ENCODE measurements at regions not wholly inside any gene's neighbourhood (a gene's known extent, or its start where the extent isn't known, plus 50 kb on each side); places are given as distances from the start of the nearest gene placed in this dataset.

GRCh38 chr2:18841248-18842150 lies 252.1 kb upstream of the NT5C1B start:
- H3K36me3 ChIP-seq (ENCODE audit: control insufficient read depth, insufficient read depth, low read length): no peaks in the 10 kb centered on the region
- no peaks in the 10 kb centered on the region for H3K27me3 ChIP-seq (ENCODE audit: control insufficient read depth, insufficient read depth, low read length)
- CTCF ChIA-PET: no interaction called here
- TF ChIP-seq, protein P1, sequence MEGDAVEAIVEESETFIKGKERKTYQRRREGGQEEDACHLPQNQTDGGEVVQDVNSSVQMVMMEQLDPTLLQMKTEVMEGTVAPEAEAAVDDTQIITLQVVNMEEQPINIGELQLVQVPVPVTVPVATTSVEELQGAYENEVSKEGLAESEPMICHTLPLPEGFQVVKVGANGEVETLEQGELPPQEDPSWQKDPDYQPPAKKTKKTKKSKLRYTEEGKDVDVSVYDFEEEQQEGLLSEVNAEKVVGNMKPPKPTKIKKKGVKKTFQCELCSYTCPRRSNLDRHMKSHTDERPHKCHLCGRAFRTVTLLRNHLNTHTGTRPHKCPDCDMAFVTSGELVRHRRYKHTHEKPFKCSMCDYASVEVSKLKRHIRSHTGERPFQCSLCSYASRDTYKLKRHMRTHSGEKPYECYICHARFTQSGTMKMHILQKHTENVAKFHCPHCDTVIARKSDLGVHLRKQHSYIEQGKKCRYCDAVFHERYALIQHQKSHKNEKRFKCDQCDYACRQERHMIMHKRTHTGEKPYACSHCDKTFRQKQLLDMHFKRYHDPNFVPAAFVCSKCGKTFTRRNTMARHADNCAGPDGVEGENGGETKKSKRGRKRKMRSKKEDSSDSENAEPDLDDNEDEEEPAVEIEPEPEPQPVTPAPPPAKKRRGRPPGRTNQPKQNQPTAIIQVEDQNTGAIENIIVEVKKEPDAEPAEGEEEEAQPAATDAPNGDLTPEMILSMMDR (IDR thresholded peaks at IDR 0.05; ENCODE audit: insufficient read depth, low read depth, low read length): no peak
- DNase-seq (ENCODE audit: low read depth): no peak
- no peak overlapping the region for H3K4me3 ChIP-seq (ENCODE audit: low read depth, low read length)
- POLR2A ChIA-PET: no interaction called here

DNA sequence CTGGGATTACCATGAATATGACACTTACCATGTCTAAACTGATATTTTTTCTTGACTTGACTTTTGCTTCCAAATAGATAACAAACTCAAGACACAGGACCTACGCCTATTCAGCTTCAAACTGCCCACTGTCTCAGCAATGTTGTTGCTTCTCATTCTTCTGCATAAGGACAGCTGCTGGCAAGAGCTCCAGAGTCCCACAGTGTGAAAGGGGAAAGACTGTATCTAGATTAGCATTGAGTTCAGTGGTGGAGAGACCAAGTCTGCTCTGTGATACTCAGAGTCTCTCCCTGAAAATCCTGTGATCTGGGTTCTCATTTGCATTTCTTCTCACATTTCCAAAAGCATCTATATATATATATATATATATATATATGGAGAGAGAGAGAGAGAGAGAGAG lies 247.9 kb upstream of the NT5C1B start:
- TF ChIP-seq, protein P1 (IDR thresholded peaks at IDR 0.05; ENCODE audit: insufficient read depth, low read depth, low read length): no peak
- ChIA-PET CTCF (interaction anchor here (0.9 kb wide), 1 partner anchor 311 kb away, joined by 3 read pairs; no protein-coding TSS in a partner anchor), POLR2A (no interaction called here)
- no peaks in the 10 kb centered on the region for H3K36me3 ChIP-seq (ENCODE audit: control insufficient read depth, insufficient read depth, low read length)
- no peak overlapping the region for H3K4me3 ChIP-seq (ENCODE audit: low read depth, low read length)
- DNase-seq (ENCODE audit: low read depth): no peak
- H3K27me3 ChIP-seq (ENCODE audit: control insufficient read depth, insufficient read depth, low read length): no peaks in the 10 kb centered on the region

DNA sequence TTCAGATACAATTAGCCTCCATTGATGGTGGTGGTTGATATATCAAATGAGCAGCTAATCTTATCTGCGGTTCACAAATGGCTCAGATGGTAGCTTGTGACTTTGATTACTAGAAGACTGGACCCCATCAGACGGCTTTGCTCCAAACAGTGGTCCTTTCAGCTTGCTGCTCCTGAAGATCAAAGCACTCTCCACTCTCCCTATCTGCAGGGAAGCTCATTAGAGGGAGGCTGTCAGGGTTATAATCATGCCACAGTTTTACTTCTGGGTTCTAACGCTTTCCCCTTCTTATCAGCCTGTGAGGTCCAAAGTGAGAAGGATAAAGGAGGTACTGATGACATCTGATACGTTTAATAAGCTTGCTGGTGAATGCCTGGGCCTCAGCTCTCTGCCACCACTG lies 247.1 kb upstream of the NT5C1B start:
- ChIA-PET POLR2A (no interaction called here), CTCF (interaction anchor here (0.6 kb wide), 1 partner anchor 15 kb away, joined by 3 read pairs; no protein-coding TSS in a partner anchor)
- Histone ChIP-seq H3K27me3 (ENCODE audit: control insufficient read depth, insufficient read depth, low read length) (no peaks in the 10 kb centered on the region), H3K4me3 (ENCODE audit: low read depth, low read length) (no peak overlapping the region), H3K36me3 (ENCODE audit: control insufficient read depth, insufficient read depth, low read length) (no peaks in the 10 kb centered on the region)
- TF ChIP-seq, protein P1 (IDR thresholded peaks at IDR 0.05; ENCODE audit: insufficient read depth, low read depth, low read length): no peak
- no peak for DNase-seq (ENCODE audit: low read depth)

DNA sequence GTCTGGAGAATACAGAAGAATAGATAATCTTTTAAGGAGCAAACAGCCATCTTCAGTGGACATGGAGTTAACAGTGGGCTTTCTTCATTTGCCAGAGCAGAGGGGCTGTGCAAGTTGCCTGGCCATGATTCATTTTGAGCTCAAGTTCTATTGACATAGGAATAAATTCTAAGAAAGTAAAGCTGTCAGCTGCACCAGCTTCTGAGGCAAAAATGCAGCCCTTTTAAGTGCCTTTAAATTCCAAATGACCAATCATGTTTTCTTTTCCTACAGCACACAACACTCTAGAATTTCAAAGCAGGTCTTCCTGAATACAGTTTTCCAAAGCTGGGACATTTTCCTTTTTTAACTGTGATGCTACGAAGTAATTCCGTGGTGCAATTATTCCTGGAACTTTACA lies 246.4 kb upstream of the NT5C1B start:
- TF ChIP-seq, protein P1 (IDR thresholded peaks at IDR 0.05; ENCODE audit: insufficient read depth, low read depth, low read length): no peak
- H3K27me3 ChIP-seq (ENCODE audit: control insufficient read depth, insufficient read depth, low read length): no peaks in the 10 kb centered on the region
- no peaks in the 10 kb centered on the region for H3K36me3 ChIP-seq (ENCODE audit: control insufficient read depth, insufficient read depth, low read length)
- H3K4me3 ChIP-seq (ENCODE audit: low read depth, low read length): no peak overlapping the region
- no peak for DNase-seq (ENCODE audit: low read depth)
- ChIA-PET POLR2A (interaction anchor here (0.5 kb wide), 1 partner anchor 1914 kb away, joined by 3 read pairs; no protein-coding TSS in a partner anchor), CTCF (interaction anchor here (0.6 to 3.0 kb wide), 3 partner anchors 12 to 20 kb away, joined by 3 to 9 read pairs (median 3); no protein-coding TSS in a partner anchor)

DNA sequence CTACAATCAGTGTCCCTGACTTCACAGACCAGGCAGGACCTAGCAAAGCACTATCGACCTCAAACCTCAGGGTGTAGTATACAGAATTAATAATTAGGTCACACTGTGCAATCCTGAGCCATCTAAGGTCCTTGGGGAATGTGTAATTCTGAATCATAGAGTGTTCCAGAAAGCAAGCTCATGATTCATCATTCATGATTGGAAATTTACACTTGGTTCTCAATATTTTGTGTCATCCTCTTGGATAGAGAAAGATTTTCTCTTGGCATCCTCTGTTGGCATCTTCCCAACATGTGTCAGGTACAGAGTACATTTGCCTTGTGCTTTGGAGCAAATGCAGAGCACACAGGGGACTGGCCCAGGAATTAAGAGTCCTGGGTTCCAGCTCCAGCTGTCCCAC lies 245.0 kb upstream of the NT5C1B start:
- ChIA-PET CTCF (interaction anchor here (0.8 to 3.0 kb wide), 2 partner anchors 21 to 314 kb away, joined by 4 to 9 read pairs; no protein-coding TSS in a partner anchor), POLR2A (no interaction called here)
- DNase-seq (ENCODE audit: low read depth): no peak
- H3K4me3 ChIP-seq (ENCODE audit: low read depth, low read length): no peak overlapping the region
- TF ChIP-seq, protein P1 (IDR thresholded peaks at IDR 0.05; ENCODE audit: insufficient read depth, low read depth, low read length): no peak
- no peaks in the 10 kb centered on the region for H3K36me3 ChIP-seq (ENCODE audit: control insufficient read depth, insufficient read depth, low read length)
- H3K27me3 ChIP-seq (ENCODE audit: control insufficient read depth, insufficient read depth, low read length): no peaks in the 10 kb centered on the region

Data from BJ (cell line).